ENCODE measurements at regions not wholly inside any gene's neighbourhood (a gene's known extent, or its start where the extent isn't known, plus 50 kb on each side); places are given as distances from the start of the nearest gene placed in this dataset.

DNA sequence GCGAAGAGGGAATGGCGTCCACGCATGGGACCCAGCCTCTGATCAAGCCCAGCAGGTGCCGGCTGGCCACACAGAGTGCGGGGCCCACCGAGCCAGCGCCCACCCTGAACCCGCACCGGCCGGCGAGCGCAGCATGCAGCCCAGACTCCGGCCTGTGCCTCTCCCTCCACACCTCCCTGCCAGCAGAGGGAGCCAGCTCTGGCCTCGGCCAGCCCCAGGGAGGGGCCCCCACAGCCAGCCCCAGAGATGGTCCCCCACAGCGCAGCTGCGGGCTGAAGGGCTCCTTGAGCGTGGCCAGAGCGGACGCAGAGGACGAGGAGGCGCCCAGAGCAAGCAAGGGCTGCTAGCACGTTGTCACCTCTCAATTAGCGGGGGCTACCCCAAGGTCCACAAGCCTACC lies 904.5 kb downstream of the SLITRK6 start:
- TF ChIP-seq CTCF (conservative IDR thresholded peaks at IDR 0.05) (no peak), EZH2 (IDR thresholded peaks at IDR 0.05; ENCODE audit: low read depth) (no peak)

All from PC-9 (cell line).